H1 (cell line): ENCODE measurements at regions not wholly inside any gene's neighbourhood (a gene's known extent, or its start where the extent isn't known, plus 50 kb on each side); places are given as distances from the start of the nearest gene placed in this dataset.

Experiments
- CHD7 ChIP-seq: fragments of 300-600 bp; sonication (generic); IDR thresholded peaks from 2 replicates; pipeline ENCODE4 v1.7.1; 2012; ENCODE audit warnings: low read length, moderate library complexity, mild to moderate bottlenecking, inconsistent platforms; ENCODE audit not compliant: insufficient replicate concordance
- HDAC6 ChIP-seq: IDR thresholded peaks from one replicate; pipeline ENCODE4 v1.7.1; 2012; ENCODE audit warnings: low read depth, mild to moderate bottlenecking, inconsistent platforms, low read length, moderate library complexity
- SIRT6 ChIP-seq: IDR thresholded peaks from one replicate; pipeline ENCODE4 v1.7.1; 2012; ENCODE audit warnings: low read length, inconsistent platforms
- SUZ12 ChIP-seq: fragments of 200-600 bp; sonication (generic); IDR thresholded peaks from 2 replicates; pipeline ENCODE4 v1.6.1; 2012; ENCODE audit warnings: mild to moderate bottlenecking, inconsistent platforms, low read length, moderate library complexity, mixed read lengths

GRCh38 chr12:4012977-4013968, 140.1 kb upstream of the PARP11 start (continued):
- no peak for TF ChIP-seq CHD7
- TF ChIP-seq SUZ12 = no peak
- TF ChIP-seq SIRT6 = no peak
- TF ChIP-seq HDAC6 = no peak
